ENCODE measurements at regions not wholly inside any gene's neighbourhood (a gene's known extent, or its start where the extent isn't known, plus 50 kb on each side); places are given as distances from the start of the nearest gene placed in this dataset.
"Not testable (repeated sequence)": the region's sequence is repeated elsewhere in the genome, so short reads cannot be mapped to it uniquely, and the experiment has no call there.

DNA sequence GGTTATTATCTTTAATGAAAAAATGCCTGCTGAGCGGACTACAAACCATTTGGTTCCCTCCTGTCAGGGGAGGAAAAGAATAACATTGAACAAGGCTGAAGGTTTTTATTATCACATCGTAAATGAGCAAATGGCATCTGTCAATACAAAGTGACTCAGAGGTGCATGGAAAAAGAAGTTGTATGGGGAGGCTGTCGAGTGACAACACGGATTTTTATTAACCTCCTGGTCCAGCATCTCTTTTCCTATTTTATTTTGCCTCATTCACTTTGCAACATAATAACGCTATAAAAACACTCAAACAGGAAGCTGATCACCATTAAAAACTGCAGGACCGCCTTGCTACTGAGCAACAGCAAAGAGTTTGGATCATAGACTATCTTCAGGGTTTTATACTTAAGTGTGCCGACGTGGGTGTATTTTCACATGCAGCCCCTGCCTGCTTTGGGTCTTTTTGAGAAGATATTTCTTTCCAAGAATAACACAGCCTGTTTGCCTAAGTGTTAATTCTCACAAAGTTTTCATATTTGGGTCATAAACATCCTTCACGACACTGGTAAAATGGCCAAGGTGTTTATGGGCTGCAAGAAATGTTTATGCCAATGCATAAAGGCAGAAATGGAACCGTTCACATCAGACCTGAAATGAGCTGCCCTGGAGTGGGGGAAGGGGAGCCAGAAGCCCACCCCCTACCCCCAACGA, 132.1 kb upstream of the SALL4 start:
- Histone ChIP-seq H3K27me3 (peaks cover 0 to 13% (median 0%) of the 10 kb centered on the region in 3 donors), H3K36me3 (no peaks in the 10 kb centered on the region), H3K9me3 (no peaks in the 10 kb centered on the region), H3K4me3 (no peak overlapping the region), H3K27ac (no peak overlapping the region), H3K4me1 (no peaks in the 10 kb centered on the region)
- ATAC-seq, result no peak
- in situ Hi-C loops (cut with MboI; ENCODE audit: low sequenced_read_pairs in 4 of 4), result no loop called here
- no peak for DNase-seq
- TF ChIP-seq POLR2A (IDR thresholded peaks at IDR 0.05), result no peak
- TF ChIP-seq, protein P1, sequence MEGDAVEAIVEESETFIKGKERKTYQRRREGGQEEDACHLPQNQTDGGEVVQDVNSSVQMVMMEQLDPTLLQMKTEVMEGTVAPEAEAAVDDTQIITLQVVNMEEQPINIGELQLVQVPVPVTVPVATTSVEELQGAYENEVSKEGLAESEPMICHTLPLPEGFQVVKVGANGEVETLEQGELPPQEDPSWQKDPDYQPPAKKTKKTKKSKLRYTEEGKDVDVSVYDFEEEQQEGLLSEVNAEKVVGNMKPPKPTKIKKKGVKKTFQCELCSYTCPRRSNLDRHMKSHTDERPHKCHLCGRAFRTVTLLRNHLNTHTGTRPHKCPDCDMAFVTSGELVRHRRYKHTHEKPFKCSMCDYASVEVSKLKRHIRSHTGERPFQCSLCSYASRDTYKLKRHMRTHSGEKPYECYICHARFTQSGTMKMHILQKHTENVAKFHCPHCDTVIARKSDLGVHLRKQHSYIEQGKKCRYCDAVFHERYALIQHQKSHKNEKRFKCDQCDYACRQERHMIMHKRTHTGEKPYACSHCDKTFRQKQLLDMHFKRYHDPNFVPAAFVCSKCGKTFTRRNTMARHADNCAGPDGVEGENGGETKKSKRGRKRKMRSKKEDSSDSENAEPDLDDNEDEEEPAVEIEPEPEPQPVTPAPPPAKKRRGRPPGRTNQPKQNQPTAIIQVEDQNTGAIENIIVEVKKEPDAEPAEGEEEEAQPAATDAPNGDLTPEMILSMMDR (IDR thresholded peaks at IDR 0.05 in 4 of 5, conservative IDR thresholded peaks at IDR 0.05 in 1 of 5), result no peak
- intact Hi-C loops (cut with DNase I; ENCODE audit: low total_unique reads), result no loop called here

DNA sequence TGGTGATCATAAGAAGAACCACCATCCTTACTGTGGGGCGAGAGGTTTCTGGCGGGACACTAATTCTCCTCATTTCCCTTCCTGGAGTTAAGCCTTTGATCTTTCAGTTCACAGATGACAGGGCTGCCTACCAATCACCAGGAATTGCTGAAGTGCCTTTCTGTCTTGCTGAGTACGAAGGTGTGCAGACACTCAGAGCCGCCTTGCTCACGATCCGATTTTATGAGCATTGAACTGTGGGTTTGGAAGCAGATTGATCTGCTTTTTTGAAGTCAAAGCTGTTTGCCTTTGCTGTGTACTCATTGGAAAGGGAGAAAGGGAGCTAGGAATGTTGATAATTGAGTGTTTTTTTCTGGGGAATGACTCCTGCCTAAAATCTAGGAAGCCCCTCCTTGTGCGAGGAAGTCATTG, 129.1 kb upstream of the SALL4 start:
- no peak for DNase-seq
- no peak overlapping the region for H3K27ac ChIP-seq
- in situ Hi-C loops (cut with MboI; ENCODE audit: low sequenced_read_pairs in 4 of 4), result no loop called here
- no peak for ATAC-seq
- no peaks in the 10 kb centered on the region for H3K4me1 ChIP-seq
- peaks cover 0 to 13% (median 0%) of the 10 kb centered on the region in 3 donors for H3K27me3 ChIP-seq
- TF ChIP-seq POLR2A (IDR thresholded peaks at IDR 0.05), result no peak
- TF ChIP-seq, protein P1 (IDR thresholded peaks at IDR 0.05 in 4 of 5, conservative IDR thresholded peaks at IDR 0.05 in 1 of 5), result no peak
- no peak overlapping the region for H3K4me3 ChIP-seq
- no peaks in the 10 kb centered on the region for H3K9me3 ChIP-seq
- intact Hi-C loops (cut with DNase I; ENCODE audit: low total_unique reads), result no loop called here
- H3K36me3 ChIP-seq, result no peaks in the 10 kb centered on the region

DNA sequence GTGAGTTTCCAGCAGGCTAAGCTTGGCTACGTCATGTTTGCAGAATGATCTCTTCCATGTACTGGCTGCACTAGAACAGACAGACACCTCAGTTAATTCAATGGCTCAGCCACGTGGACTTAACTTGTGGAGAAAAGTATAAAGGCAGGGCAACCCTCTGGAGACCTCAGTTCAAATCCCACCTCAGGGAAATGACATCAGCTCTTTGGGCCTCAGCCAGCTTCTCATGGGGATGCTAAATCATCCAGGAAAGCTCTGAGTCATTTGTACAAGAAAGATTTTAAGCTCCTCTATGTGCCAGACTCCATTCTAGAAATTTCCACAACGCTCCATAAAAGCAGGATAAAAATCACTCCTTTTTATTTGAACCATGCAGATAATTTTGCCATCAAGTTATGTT, 128.5 kb upstream of the SALL4 start:
- intact Hi-C loops (cut with DNase I; ENCODE audit: low total_unique reads), result no loop called here
- DNase-seq, result no peak
- in situ Hi-C loops (cut with MboI; ENCODE audit: low sequenced_read_pairs in 4 of 4), result no loop called here
- H3K9me3 ChIP-seq, result no peaks in the 10 kb centered on the region
- peaks cover 0 to 13% (median 0%) of the 10 kb centered on the region in 3 donors for H3K27me3 ChIP-seq
- no peaks in the 10 kb centered on the region for H3K4me1 ChIP-seq
- TF ChIP-seq, protein P1 (IDR thresholded peaks at IDR 0.05 in 4 of 5, conservative IDR thresholded peaks at IDR 0.05 in 1 of 5), result no peak
- TF ChIP-seq POLR2A (IDR thresholded peaks at IDR 0.05), result no peak
- ATAC-seq, result no peak
- H3K27ac ChIP-seq, result no peak overlapping the region
- no peak overlapping the region for H3K4me3 ChIP-seq
- H3K36me3 ChIP-seq, result no peaks in the 10 kb centered on the region

DNA sequence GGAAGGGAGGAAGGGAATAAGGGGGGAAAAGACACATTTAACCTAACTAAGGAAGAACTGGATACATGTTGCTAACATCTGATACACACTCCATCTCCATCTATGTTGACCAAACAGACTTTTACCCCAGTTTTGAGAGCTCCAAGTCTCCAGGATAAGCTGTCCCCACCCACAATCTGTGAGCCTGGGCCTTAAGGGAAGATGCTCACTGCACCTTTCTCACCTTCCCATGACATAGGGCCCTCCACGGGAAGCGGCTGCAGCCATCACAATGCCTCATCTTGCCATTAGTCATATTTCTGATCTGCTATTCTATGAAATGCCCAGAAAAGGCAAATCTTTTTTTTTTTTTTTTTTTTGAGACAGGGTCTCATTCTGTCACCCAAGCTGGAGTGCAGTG, 126.6 kb upstream of the SALL4 start:
- in situ Hi-C loops (cut with MboI; ENCODE audit: low sequenced_read_pairs in 4 of 4) (no loop called here), intact Hi-C loops (cut with DNase I; ENCODE audit: low total_unique reads) (no loop called here)
- Histone ChIP-seq H3K9me3 (no peaks in the 10 kb centered on the region), H3K36me3 (no peaks in the 10 kb centered on the region), H3K4me3 (no peak overlapping the region), H3K27me3 (peaks cover 0 to 13% (median 0%) of the 10 kb centered on the region in 3 donors), H3K4me1 (no peaks in the 10 kb centered on the region), H3K27ac (no peak overlapping the region)
- TF ChIP-seq POLR2A (IDR thresholded peaks at IDR 0.05), result no peak
- TF ChIP-seq, protein P1 (IDR thresholded peaks at IDR 0.05 in 4 of 5, conservative IDR thresholded peaks at IDR 0.05 in 1 of 5), result no peak
- ATAC-seq (no peak), DNase-seq (no peak)

DNA sequence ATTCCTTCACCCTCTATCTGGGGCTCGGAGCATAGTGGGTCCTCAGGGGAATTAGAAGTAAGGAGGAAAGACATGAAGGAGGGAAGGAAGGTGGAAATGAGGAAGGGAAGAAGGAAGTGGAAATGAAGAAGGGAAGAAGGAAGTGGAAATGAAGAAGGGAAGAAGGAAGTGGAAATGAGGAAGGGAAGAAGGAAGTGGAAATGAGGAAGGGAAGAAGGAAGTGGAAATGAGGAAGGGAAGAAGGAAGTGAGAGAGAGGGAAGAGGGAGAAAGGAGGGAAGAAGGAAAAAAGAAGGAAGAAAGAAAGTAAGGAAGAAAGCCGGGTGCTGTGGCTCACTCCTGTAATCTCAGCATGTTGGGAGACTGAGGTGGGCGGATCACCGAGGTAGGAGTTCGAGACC, 125.6 kb upstream of the SALL4 start:
- ATAC-seq; H3K4me1 ChIP-seq; DNase-seq; intact Hi-C loops (cut with DNase I; ENCODE audit: low total_unique reads); H3K4me3 ChIP-seq; H3K27me3 ChIP-seq; H3K36me3 ChIP-seq; H3K27ac ChIP-seq; in situ Hi-C loops (cut with MboI; ENCODE audit: low sequenced_read_pairs in 4 of 4); H3K9me3 ChIP-seq: not testable (repeated sequence)
